GM18867 (cell line): ENCODE measurements at regions not wholly inside any gene's neighbourhood (a gene's known extent, or its start where the extent isn't known, plus 50 kb on each side); places are given as distances from the start of the nearest gene placed in this dataset.
A peak's percentile ranks its signal among the peaks of the same experiment; 100 is the strongest.
"Not testable (repeated sequence)": the region's sequence is repeated elsewhere in the genome, so short reads cannot be mapped to it uniquely, and the experiment has no call there.

Experiments used
- ATAC-seq: cut with Tn5 transposase; IDR thresholded peaks from one replicate; pipeline ENCODE4 v1.9.1; 2021; ENCODE audit warnings: mild to moderate bottlenecking, moderate library complexity; ENCODE audit not compliant: unreplicated experiment

DNA sequence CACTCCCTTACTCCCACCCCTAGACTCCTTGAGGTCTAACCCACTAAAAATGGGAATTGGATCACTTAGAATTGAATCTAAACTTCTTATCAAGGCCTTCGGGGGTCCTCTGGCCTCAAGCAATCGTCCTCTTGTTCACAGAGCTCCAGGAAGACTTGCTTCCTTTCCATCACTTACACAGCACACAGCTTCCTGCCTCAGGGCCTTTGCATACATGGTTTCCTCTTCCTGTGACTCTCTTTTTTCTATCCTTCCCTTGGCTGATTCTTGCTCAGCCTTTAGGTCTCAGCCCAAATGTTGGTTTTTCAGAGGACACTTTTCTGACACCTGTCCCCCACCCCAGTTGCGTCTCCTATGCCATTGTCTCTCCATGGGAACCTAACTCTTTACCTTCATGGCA lies 50.0 kb upstream of the ALDH1B1 start:
- ATAC-seq = no peak

DNA sequence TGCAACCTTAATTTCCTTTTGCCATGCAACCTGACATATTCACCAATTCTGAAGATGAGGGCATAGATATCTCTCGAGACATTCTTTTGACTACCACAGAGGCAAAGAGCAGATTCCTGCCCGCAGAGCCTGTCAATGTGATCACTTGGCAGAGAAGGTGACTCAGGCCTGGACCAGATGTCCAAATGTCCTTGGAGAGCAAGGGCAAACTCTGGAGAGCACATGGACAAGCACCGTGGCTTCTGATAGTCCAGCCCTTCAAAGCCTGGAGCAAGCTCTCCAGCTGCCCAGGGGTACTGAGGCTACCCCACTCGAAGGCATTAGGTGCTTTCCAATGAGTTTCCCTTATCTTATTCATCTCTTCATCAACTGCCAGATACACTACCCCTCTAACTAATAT lies 50.4 kb upstream of the ALDH1B1 start:
- no peak for ATAC-seq

DNA sequence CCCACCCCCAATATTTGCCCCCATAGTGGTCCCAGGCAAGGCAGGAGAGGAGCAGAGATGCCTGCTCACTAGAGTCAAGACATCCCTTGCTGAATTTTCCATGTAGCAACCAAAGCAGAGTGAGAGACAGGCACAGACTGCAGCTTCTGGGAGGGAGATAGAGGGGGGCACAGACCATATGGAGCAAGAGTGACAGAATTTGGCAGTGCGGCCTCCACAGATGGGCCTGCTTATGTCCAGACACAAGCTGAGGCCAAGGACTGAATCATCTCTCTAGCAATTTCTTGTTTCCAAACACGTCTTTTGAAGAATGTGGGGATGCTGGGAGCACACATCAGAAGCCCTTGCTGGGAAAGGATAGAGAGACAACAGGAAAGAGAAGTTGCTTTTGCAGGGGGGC lies 53.0 kb upstream of the ALDH1B1 start:
- ATAC-seq = no peak

DNA sequence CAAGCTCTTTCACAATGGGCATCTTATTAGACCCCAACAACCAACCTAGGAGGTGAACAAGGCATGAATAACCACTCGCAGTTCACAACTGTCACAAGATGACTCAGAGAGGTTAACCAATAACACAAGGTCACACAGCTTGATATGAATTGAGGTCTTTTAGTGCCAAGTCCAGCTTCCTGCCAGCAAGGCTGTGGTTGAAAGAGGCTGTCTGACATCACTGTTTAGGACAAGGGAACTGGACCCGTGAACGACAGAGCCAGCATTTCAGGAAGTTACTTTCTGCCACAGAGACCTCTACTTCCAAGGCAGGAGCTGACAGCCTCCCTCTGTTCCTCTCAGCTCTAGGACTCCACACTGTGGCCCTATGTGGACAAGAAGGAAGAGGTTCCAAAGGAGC lies 53.4 kb upstream of the ALDH1B1 start:
- ATAC-seq = peak; percentile 49

DNA sequence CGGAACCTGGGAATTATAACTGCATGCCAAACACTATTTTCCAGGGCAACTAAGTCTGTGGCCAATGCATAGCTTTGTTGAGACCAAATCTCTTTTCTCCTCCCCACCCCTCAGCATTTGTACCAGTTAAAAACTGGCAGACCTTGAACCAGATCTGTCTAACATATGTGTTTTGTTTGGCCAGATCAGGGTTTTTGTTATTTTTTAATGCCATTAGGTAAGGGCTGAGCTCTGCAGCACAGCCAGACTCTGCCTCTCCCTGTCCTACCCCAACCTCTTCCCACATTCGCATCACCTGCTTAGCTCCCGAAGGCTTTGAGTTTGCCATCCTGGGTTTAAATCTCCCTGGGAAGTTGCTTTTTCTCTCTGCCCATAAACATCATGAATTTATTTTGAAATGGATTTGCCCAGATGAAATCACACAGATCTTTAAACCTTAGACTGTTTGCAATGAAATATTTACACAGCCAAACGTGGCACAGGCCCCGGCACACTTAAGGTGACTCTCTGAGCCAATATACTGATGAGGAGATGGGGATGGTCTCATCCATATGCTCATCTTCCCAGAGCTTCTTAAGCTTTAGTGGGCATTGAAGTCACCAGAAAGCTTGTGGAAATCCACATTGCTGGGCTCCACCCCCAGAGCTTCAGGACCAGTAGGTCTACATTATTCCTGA lies 54.0 kb upstream of the ALDH1B1 start:
- no peak for ATAC-seq

DNA sequence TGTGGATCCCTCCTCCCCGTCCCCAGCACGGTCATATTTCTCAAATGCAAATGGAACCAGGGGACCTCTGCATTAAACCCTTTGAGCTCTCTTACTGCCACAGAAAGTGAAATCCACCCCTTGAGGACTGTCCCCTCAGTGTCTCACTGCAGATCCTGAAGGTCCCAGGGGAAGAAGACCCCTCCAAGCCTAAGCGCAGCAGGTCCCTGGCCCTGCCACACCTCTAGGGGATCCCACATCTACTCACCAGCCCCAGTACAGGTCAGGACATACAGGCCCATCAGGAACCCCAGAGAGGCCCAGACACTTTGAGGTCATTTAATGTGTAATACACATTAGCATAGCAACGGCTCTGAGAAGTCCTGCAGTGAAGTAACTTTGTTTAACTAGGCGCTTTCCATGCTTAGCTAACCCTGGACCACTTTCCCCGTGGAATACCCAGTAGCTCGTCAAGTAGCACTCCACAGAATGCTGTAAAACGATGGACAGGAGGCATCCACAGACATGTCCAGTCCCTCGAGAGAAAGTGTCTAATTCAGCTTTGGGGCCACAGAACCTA lies 54.7 kb upstream of the ALDH1B1 start:
- ATAC-seq = no peak

DNA sequence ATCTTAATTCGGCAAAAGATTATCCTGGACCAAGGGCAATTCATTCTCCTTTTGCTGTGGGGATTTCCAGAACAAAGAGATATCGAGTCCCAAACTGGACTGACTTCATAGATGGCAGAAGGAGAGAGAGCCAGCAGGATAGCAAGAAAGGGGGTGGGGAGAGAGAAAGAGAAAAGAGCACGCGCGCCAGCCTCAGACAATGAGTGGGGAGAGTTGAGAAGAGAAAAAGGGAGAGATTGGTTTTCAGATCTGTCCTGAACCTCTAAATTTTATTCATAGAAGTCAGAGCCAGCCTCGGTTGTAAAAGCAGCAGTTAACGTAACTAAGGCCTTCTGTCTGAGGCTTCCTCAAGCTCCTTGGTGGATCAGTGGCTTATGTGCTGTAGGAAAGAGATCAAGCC lies 55.3 kb upstream of the ALDH1B1 start:
- ATAC-seq = no peak

DNA sequence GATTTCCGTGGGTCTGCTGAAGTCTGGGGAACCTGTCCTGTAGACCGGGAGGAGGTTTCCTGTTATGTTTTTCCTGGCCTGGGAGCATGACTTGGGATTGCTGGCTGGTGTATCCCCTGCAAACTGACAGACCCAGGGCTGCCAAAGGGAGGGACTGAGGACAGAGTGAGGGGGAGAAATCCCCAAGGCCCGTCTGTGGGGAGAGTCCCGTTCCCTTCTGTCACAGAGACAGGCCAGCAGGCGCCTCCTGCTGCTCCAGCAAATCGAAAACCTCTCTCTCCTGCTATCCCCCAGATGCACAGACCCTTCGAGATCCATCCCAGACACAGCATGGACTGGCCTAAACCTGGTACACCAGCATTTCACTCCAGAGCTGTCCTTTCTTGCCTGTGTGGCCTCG lies 56.2 kb upstream of the ALDH1B1 start:
- no peak for ATAC-seq

DNA sequence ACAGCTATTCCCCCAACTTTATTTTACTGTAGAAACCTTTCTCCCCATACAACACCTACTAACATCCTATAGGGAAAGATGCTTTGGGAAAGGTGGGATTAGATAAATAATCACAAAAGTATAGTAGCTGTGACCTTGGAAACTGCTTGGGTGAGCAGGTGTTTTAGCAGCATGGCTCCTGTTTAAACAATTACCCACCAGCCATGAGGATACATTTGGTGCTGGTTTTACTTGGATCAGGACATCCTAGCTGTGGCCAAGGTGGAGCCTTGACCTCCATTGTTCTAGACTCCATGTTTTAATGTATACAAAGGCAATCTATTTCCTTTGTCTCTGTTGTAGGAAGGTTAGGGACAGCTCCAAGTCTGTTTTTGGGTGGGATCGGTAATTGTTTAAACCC lies 56.8 kb upstream of the ALDH1B1 start:
- no peak for ATAC-seq

DNA sequence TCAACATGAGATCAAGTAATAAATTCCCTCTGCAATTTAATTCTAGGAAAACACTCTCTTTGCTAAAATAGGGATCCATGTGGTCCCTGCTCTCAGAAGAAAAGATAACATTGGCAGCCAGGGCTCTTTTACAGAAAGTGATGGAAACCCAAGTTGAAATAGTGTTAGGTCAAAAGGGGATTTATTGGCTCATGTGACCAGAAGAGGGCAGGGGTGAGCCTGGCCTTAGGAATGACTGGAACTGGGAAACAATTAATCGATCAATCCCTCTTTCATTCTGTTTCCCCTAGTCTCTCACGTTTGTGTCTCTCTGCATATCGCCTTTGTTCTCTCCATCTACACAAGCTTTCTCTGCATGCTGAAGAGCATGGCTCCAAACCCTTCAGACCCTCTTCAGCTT lies 58.3 kb upstream of the ALDH1B1 start:
- ATAC-seq = no peak

DNA sequence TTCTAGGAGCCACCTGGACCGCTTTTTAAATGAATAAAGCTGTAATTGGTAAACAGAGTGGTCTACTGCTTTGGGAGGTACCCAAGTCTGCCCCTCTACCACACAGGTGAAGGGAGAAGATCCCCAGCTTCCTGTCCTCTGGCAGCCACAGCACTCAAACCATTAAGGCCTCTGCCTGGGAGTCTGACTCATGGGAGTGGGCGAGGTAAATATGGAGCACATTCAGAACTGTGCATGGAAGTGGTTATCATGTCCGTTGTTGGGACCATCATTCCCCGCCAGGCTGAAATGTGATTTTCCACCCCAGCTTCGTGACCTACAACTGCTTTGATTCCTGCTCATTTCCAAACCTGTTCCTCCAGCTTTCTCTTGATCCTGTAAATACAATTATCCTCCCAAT lies 59.5 kb upstream of the ALDH1B1 start:
- ATAC-seq = no peak

DNA sequence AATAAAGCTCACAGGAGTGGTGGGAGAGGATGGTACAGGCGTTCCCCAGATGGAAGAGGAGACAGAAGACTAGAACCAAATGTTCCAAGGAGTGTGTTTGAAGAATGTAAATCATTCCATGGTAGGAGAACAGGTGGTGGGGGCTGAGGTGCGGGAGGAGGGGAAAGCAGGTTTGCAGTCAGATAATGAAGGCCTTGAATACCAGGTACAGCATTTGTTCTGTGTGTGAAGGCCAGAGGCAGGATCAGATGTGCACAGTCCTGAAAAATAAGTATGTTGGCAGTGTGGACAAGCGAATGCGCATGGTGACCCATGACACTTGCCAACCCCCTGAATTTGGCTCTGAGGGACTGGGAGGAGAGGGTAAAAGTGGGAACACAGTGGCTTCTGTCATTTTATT lies 59.9 kb upstream of the ALDH1B1 start:
- no peak for ATAC-seq

DNA sequence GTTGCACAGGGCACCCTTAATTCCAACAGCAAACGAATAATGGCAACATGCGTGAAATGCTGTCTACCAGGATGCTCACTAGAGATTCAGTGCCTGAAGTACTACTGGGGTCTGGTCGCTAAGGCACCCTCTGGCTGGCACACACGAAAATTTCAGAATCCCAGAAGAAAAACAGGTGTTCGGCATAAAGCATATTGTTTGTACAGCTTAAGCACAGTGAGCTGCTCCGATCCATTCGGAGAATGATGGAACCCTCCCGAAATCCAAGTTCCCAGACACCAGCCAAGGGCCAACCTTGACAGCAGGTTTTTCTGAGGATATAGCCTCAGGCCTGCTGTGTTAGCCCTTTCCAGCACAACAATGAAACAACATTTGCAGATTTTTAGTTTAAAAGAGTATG lies 61.4 kb upstream of the ALDH1B1 start:
- no peak for ATAC-seq

DNA sequence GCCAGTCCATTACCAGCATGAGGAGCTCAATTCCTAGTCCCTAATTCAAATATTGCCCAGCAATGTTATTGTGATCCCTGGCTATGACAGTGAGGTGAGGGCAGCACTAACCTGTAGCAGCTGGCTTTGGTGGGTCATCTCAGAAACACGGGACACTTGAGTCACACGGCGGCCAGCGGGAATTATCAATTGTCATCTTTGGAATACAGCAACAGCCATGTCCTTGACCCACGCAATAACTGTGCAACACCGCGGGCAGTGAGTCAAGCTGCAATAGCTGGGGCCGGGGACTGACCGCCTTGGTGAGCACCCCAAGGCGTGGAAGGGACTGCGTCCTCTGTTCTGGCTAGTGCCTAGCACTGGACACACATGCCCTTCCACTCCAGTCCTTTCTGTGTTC lies 62.5 kb upstream of the ALDH1B1 start:
- no peak for ATAC-seq

DNA sequence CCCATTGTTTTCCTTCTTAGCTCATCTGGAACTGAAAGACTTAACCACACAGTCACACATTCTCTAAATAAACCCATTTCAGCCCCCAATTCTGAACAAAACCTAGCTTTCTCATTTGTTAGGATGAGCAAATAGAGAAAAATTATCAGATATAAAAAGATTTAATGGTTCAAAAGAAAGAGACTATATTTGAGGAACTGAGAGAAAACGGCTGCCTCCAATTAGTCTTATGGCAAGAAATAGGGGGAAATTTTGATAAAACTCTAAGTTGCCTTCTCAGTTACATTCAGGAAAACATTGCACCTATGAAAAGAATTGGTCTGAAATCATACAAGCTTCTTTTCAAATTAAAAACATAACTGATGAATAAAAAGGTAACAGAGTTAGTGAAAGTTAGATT lies 63.7 kb upstream of the ALDH1B1 start:
- no peak for ATAC-seq

DNA sequence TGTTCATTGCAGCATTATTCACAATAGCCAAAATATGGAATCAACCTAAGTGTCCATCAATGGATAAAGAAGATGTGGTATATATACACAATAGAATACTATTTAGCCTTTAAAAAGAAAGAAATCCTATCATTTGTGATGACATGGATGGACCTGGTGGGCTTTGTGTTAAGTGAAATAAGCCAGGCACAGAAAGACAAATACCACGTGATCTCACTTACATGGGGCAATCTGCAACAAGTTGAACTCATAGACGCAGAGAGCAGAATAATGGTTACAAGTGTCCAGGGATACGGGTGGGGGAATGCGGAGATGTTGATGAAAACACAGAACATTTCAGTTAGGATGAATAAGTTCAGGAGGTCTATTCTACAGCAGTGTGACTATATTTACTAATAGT lies 66.4 kb upstream of the ALDH1B1 start:
- no peak for ATAC-seq

DNA sequence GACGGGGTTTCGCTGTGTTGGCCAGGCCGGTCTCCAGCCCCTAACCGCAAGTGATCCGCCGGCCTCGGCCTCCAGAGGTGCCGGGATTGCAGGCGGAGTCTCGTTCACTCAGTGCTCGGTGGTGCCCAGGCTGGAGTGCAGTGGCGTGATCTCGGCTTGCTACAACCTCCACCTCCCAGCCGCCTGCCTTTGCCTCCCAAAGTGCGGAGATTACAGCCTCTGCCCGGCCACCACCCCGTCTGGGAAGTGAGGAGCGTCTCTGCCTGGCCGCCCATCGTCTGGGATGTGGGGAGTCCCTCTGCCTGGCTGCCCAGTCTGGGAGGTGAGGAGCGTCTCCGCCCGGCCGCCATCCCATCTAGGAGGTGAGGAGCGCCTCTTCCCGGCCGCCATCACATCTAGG lies 68.3 kb upstream of the ALDH1B1 start:
- ATAC-seq = not testable (repeated sequence)

DNA sequence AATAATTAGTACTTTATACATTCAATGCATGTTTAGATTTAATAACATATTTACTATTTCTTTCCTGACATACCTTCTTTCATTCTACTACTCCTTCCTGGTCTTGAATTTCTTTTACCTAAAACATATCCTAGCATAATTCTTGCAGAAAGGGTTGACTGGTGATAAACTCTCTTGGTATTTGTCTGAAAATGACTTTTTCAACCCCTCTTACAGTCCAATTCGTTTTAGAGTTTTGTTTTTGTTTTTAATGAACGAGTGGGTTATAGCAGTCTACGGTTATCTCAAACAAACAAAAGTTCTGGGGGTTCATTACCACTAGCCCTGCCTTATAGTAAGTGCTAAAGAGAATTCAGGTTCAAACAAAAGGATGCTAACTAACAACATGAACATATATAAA lies 69.6 kb upstream of the ALDH1B1 start:
- ATAC-seq = no peak

DNA sequence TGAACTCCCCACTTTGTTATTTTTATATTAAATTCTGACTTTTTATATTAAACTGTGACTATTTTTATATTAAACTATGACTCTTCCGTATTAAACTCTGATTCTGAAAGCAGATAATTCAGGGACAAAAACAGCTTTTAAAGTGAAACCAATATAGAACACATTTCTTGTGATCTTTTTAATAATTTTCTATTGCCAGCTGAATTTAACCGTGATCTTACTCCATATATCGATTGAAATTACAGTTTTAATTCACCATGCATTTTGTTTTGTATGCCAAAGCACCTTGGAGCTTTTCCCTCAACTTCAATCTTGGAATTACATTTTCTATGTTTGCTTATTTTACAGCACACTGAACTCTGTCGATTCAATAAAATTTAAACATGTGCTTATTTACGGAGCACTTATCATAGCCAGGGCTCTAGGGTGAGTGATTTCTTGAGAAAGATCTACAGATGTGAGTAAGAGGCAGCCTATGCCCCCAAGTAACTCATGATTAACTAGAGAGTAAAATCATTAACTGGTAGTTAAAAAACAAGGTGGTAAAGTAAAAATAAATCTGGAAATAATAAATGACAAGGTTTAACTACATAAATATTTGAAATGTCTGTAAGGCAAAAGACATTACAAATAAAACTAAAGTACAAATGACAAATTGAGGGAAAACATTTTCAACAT lies 72.9 kb upstream of the ALDH1B1 start:
- no peak for ATAC-seq

DNA sequence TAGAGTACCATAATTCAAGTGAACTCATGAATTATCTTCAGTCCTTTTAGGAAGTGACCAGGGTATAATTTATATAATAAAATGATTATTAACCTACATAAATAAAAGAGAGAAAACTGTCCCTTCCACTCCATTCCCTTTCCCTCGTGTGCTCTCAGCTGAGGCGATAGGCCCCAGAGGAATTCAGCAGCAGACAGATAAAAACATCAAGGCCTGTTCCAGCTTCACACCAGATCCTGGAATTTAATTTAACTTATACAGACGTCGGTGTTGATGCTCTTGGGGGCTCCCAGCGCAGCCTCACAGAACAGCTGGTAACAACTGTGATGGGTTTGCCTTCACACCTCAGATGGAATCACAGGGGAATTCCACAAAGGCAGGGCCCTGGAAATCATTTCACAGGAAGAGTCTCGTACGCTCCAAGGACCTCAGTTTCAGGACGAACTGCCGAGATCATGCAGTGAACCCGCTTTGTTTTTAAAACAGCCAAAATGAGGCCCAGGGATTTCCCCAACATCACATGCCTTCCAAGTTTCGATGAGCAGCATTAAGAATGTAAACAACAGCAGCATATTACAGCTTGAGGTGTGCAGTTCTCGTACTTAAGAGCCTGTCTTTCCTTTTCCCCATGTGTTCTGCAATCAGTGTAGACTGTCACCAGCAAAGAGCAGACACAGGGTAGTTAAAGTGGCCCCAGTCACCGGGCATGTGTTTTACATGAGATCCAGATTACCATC lies 73.6 kb upstream of the ALDH1B1 start:
- ATAC-seq = peak; percentile 86

DNA sequence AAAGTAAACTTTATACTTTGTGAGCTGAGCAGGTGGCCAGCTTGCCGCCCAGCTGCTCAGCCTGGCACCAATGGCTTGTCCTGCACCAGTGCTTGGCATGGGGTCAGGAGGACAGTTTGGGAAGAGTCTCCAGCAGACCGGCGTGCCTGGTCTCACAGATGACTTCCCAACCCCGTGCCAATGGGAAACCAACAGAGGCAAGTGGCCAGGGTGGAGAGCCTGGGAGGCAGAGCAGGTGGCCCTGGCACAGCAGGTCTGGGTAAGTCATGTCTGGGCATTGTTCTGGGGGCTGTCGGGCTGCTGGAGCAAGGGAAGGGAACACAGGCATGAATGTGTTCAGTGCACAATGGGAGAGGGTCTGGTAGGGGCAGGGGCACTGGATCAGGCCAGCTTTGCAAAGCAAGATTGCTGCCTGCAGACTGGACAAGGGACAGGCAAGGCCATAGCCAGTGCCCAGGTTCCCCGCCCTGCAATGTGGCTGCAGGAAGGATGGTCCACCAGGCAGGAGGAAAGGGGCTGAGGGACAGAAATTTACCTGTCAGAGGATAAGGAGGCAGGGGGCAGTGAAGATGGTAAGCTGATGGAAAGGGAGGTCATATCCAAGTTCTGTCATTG lies 76.2 kb upstream of the ALDH1B1 start:
- ATAC-seq = no peak
